DOHH2 (cell line): ENCODE measurements at regions not wholly inside any gene's neighbourhood (a gene's known extent, or its start where the extent isn't known, plus 50 kb on each side); places are given as distances from the start of the nearest gene placed in this dataset.

Experiments used
- EZH2phosphoT487 ChIP-seq: fragments of 200-600 bp; sonication (generic); IDR thresholded peaks from 2 replicates; pipeline ENCODE4 v1.6.1; 2017; ENCODE audit warnings: borderline replicate concordance, mild to moderate bottlenecking, antibody characterized with exemption, low read length, moderate library complexity, mixed read lengths
- TF ChIP-seq, protein P1 (sequence below): fragments of 200-600 bp; sonication (generic); IDR thresholded peaks from one replicate; pipeline ENCODE4 v1.5.1; 2014; ENCODE audit warnings: antibody characterized with exemption, mild to moderate bottlenecking, low read depth, low read length; ENCODE audit not compliant: poor library complexity, severe bottlenecking

DNA sequence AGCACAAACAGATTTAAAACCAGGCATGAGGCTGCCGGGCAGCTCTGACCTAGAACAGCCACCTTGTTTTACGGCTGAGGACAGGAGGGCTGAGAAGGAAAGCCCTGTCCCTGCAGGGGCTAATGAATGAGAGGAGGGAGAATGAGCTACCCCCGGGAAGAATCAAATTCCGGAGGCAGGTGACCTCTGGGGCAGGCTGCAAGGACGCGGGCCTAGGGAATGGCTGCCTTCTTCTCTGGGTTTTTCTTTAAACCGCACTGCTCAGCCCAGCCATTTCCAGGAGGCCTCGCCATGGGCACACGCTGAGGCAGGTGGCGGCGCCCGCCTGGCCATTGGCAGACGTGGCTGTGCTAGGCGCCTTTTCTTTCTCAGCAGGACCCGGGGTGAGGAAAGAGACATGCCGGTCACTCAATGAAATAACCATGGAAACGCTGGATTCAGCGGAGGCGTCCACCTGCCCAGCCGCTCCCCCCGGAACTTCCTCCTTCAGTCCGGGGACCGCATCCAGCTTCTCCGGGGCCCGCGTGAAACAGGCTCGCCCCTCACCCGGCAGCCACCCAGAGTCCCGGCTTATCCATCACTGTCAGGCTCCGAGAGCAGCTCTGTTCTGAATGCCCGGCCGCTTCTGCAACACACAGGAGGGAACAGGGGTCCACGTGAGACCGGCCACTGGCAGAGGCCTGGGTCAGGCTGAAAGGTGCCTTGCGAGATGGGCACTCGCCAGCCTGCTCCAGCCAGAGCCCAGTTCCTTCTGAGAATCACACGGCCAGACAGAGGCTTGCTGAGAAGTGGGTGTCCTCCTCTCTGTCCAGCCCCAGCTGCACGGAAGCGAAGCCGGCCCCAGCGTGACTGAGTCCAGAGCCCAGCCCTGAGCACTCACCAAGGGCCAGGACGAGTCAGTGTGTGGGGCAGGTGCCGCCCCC is 82.1 kb downstream of the PDGFA start:
- TF ChIP-seq, protein P1, sequence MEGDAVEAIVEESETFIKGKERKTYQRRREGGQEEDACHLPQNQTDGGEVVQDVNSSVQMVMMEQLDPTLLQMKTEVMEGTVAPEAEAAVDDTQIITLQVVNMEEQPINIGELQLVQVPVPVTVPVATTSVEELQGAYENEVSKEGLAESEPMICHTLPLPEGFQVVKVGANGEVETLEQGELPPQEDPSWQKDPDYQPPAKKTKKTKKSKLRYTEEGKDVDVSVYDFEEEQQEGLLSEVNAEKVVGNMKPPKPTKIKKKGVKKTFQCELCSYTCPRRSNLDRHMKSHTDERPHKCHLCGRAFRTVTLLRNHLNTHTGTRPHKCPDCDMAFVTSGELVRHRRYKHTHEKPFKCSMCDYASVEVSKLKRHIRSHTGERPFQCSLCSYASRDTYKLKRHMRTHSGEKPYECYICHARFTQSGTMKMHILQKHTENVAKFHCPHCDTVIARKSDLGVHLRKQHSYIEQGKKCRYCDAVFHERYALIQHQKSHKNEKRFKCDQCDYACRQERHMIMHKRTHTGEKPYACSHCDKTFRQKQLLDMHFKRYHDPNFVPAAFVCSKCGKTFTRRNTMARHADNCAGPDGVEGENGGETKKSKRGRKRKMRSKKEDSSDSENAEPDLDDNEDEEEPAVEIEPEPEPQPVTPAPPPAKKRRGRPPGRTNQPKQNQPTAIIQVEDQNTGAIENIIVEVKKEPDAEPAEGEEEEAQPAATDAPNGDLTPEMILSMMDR = no peak
- TF ChIP-seq EZH2phosphoT487 = no peak
